CD4-positive, alpha-beta T cell (primary cell): ENCODE measurements at regions not wholly inside any gene's neighbourhood (a gene's known extent, or its start where the extent isn't known, plus 50 kb on each side); places are given as distances from the start of the nearest gene placed in this dataset.

Experiments
- ATAC-seq: fragments of 200-7000 bp; cut with Tn5 transposase; one replicate; pipeline ENCODE4 v1.10.0; 2022; ENCODE audit warnings: mild to moderate bottlenecking; ENCODE audit not compliant: poor library complexity
- CTCF ChIA-PET: fragments of 350-600 bp; sonication (Branson Sonifier 250); formaldehyde crosslinking; loops from one replicate; lab custom pipeline; 2021; ENCODE audit warnings: antibody characterized with exemption, inconsistent platforms; lab: Charles Lee
- POLR2A ChIA-PET: fragments of 350-600 bp; sonication (Branson Sonifier 250); formaldehyde crosslinking; loops from one replicate; lab custom pipeline; 2021; ENCODE audit warnings: antibody characterized with exemption, inconsistent platforms; lab: Charles Lee
- DNase-seq, 14 experiments: peaks; one replicate each; pipeline ENCODE4 v3.0.0-alpha.2; 2013 to 2020; ENCODE audit warnings: mixed read lengths in 2 of 14
- H3K27ac ChIP-seq, 2 donors: one replicate each; pipeline versions ENCODE4 v1.5.1 to v1.7.0; 2013; ENCODE audit warnings: low read length in 2 of 2, low read depth in 1 of 2, mild to moderate bottlenecking in 1 of 2
- H3K27me3 ChIP-seq, 2 experiments: 1 replicate in 1 of 2; 2 replicates in 1 of 2; pipeline versions ENCODE4 v1.6.1 to v1.7.0; 2013; ENCODE audit warnings: low read length in 2 of 2, control low read depth in 1 of 2, mild to moderate bottlenecking in 1 of 2, moderate library complexity in 1 of 2; ENCODE audit not compliant: insufficient read depth in 2 of 2, control insufficient read depth in 1 of 2
- H3K36me3 ChIP-seq: one replicate; pipeline ENCODE4 v1.6.1; 2013; ENCODE audit warnings: low read length, control low read depth; ENCODE audit not compliant: insufficient read depth
- H3K4me1 ChIP-seq: one replicate; pipeline ENCODE4 v1.6.1; 2013; ENCODE audit warnings: low read length, control low read depth; ENCODE audit not compliant: insufficient read depth
- H3K4me3 ChIP-seq: one replicate; pipeline ENCODE4 v1.5.1; 2013; ENCODE audit warnings: mild to moderate bottlenecking, low read length, moderate library complexity
- H3K9me3 ChIP-seq, 2 experiments: 1 replicate in 1 of 2; 2 replicates in 1 of 2; pipeline versions ENCODE4 v1.6.1 to v1.7.0; 2013; ENCODE audit warnings: low read length in 2 of 2, mild to moderate bottlenecking in 2 of 2, control low read depth in 1 of 2, moderate library complexity in 1 of 2; ENCODE audit not compliant: control insufficient read depth in 1 of 2, insufficient read depth in 1 of 2
- H3K27ac Mint-ChIP-seq: one replicate; pipeline ENCODE4 v1.8.0; 2020; ENCODE audit warnings: mixed read lengths
- H3K27me3 Mint-ChIP-seq: one replicate; pipeline ENCODE4 v1.8.0; 2021; ENCODE audit warnings: mixed read lengths
- H3K36me3 Mint-ChIP-seq: one replicate; pipeline ENCODE4 v1.8.0; 2021; ENCODE audit warnings: low read depth, mixed read lengths
- H3K4me1 Mint-ChIP-seq: one replicate; pipeline ENCODE4 v1.8.0; 2021; ENCODE audit warnings: low read depth, mixed read lengths
- H3K4me3 Mint-ChIP-seq: one replicate; pipeline ENCODE4 v1.8.0; 2020; ENCODE audit warnings: mild to moderate bottlenecking, mixed read lengths
- H3K9me3 Mint-ChIP-seq: one replicate; pipeline ENCODE4 v1.8.0; 2020; ENCODE audit warnings: mixed read lengths
- CTCF ChIP-seq: fragments of 200-600 bp; IDR thresholded peaks from one replicate; pipeline ENCODE4 v1.8.0; 2022; ENCODE audit warnings: antibody characterized with exemption, mild to moderate bottlenecking
- intact Hi-C, 2 experiments: fragments of 100-400 bp; cut with DNase I in 1 of 2; cut with micrococcal nuclease in 1 of 2; formaldehyde crosslinking; loops; one replicate each; pipeline versions ENCODE4 v1.15.1 to v1.9.0; 2023 to 2025; cut with DNase I, micrococcal nuclease

GRCh38 chr3:139281522-139282196 lies 62.2 kb upstream of the MRPS22 start:
- H3K9me3 Mint-ChIP-seq: no peaks in the 10 kb centered on the region
- POLR2A ChIA-PET: no interaction called here
- ATAC-seq: no peak

GRCh38 chr3:139283301-139283700 lies 60.5 kb upstream of the MRPS22 start:
- Histone ChIP-seq H3K4me1 (no peaks in the 10 kb centered on the region), H3K27ac (no peak overlapping the region), H3K9me3 (peaks cover 0 to 4% of the 10 kb centered on the region in 2 experiments), H3K4me3 (no peak overlapping the region), H3K36me3 (no peaks in the 10 kb centered on the region), H3K27me3 (no peaks in the 10 kb centered on the region)
- no peak for TF ChIP-seq CTCF
- DNase-seq: no peak
- CTCF ChIA-PET: no interaction called here
- Mint-ChIP-seq H3K27ac (no peak overlapping the region), H3K27me3 (peaks cover 18% of the 10 kb centered on the region), H3K4me1 (no peaks in the 10 kb centered on the region), H3K36me3 (no peaks in the 10 kb centered on the region), H3K9me3 (no peaks in the 10 kb centered on the region), H3K4me3 (no peak overlapping the region)
- POLR2A ChIA-PET: no interaction called here
- no peak for ATAC-seq
- intact Hi-C loops: no loop called here

More at GRCh38 chr3:139281522-139282196, 62.2 kb upstream of the MRPS22 start:
- intact Hi-C loops: no loop called here
- Histone ChIP-seq H3K4me1 (no peaks in the 10 kb centered on the region), H3K36me3 (no peaks in the 10 kb centered on the region), H3K9me3 (peaks cover 0 to 6% of the 10 kb centered on the region in 2 experiments), H3K27ac (no peak overlapping the region), H3K27me3 (no peaks in the 10 kb centered on the region), H3K4me3 (no peak overlapping the region)
- H3K4me1 Mint-ChIP-seq: no peaks in the 10 kb centered on the region
- peaks cover 23% of the 10 kb centered on the region for H3K27me3 Mint-ChIP-seq
- no peak overlapping the region for H3K27ac Mint-ChIP-seq
- no peak overlapping the region for H3K4me3 Mint-ChIP-seq
- CTCF ChIA-PET: no interaction called here
- no peak for TF ChIP-seq CTCF
- no peaks in the 10 kb centered on the region for H3K36me3 Mint-ChIP-seq
- DNase-seq: no peak

- peaks cover 16% of the 10 kb centered on the region for H3K27me3 Mint-ChIP-seq
- H3K4me3 ChIP-seq: no peak overlapping the region
- no peak for ATAC-seq
- no peak for TF ChIP-seq CTCF
- CTCF ChIA-PET: no interaction called here
- no peaks in the 10 kb centered on the region for H3K9me3 Mint-ChIP-seq
- POLR2A ChIA-PET: no interaction called here
- no peak for DNase-seq
- intact Hi-C loops: no loop called here
- H3K4me1 Mint-ChIP-seq: no peaks in the 10 kb centered on the region
- H3K27ac Mint-ChIP-seq: no peak overlapping the region
- no peaks in the 10 kb centered on the region for H3K36me3 Mint-ChIP-seq
- no peaks in the 10 kb centered on the region for H3K9me3 ChIP-seq
- no peaks in the 10 kb centered on the region for H3K4me1 ChIP-seq
- no peak overlapping the region for H3K27ac ChIP-seq
- H3K4me3 Mint-ChIP-seq: no peak overlapping the region
- no peaks in the 10 kb centered on the region for H3K27me3 ChIP-seq
- no peaks in the 10 kb centered on the region for H3K36me3 ChIP-seq
These were observed 59.6 kb upstream of the MRPS22 start for GRCh38 chr3:139284221-139284620.
